GM13976 (cell line): ENCODE measurements at regions not wholly inside any gene's neighbourhood (a gene's known extent, or its start where the extent isn't known, plus 50 kb on each side); places are given as distances from the start of the nearest gene placed in this dataset.

ENCODE experiments used
- DNase-seq: peaks from one replicate; pipeline ENCODE4 v3.0.0; 2012; ENCODE audit warnings: low spot score
- in situ Hi-C: fragments of 300-500 bp; cut with MboI; formaldehyde crosslinking; loops from one replicate; pipeline ENCODE4 v1.12.0; 2022; ENCODE audit warnings: low sequenced_read_pairs, mixed read lengths, inconsistent platforms; ENCODE audit not compliant: unreplicated experiment
- TF ChIP-seq, protein P1 (sequence below): IDR thresholded peaks from 2 replicates; pipeline ENCODE4 v1.5.1; 2012; ENCODE audit warnings: borderline replicate concordance, mild to moderate bottlenecking; ENCODE audit not compliant: insufficient read depth; ENCODE audit errors: extremely low read depth, missing control alignments, control extremely low read depth

DNA sequence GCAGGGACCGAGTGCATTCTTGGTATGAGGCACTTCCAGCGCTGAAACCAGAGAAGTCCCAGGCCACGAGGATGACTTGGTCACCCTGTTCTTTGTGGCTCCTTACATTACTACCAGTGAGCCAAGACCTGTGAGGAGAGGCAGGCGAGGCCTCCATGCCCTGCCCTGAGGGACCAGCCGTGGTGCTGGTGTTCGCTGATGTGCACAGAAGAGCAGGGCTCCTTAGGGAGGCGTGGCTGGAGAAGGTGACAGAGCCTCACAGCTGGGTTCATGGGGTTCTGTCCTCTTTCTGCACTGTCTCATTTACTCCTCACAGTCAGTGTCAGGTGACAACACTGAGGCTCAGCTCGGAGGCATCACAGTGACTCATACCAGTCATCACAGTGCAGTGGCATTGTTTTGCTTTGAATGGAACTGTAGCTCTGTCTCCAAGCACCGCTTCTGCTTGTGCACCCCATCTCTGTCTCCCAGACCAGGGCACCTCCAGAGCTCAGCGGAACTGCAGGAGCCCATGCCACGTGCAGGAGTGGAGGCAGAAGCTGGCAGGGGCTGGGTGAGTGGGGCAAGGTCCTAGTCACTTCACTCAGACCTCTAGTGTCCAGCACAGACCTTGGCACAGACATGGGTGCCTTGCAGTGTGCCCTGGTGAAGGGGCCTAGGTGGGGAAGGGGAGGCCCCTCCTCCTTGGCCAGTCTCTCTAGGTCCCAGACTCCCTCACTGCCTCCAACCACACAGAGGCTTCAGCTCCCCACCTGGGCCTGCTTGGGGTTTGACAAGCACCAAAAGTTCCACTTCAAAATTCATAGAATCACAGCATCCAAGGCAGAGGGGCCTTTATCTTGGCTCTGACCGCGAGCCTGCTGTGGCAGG, 310.9 kb downstream of the MATN1 start:
- TF ChIP-seq, protein P1, sequence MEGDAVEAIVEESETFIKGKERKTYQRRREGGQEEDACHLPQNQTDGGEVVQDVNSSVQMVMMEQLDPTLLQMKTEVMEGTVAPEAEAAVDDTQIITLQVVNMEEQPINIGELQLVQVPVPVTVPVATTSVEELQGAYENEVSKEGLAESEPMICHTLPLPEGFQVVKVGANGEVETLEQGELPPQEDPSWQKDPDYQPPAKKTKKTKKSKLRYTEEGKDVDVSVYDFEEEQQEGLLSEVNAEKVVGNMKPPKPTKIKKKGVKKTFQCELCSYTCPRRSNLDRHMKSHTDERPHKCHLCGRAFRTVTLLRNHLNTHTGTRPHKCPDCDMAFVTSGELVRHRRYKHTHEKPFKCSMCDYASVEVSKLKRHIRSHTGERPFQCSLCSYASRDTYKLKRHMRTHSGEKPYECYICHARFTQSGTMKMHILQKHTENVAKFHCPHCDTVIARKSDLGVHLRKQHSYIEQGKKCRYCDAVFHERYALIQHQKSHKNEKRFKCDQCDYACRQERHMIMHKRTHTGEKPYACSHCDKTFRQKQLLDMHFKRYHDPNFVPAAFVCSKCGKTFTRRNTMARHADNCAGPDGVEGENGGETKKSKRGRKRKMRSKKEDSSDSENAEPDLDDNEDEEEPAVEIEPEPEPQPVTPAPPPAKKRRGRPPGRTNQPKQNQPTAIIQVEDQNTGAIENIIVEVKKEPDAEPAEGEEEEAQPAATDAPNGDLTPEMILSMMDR, result no peak
- DNase-seq, result peak; percentile 41
- in situ Hi-C loops, result no loop called here

DNA sequence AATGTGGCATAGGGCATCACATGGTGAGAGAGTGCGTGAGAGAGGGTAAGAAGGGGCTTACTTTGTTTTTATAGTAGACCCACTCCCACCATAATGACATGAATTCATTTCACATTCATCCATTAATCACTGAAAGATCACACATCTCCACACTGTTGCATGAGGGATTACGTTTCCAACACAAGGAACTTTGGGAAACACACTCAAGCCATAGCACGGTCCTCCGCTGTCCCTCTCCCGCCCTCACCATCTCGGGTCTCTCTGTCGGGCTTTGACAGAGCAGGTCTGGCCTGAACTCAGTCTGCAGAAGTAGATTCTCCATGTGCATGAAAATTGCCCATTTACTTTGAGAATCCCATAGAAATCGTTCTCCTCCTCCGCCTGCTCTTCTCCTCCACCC, 312.2 kb downstream of the MATN1 start:
- DNase-seq, result no peak
- TF ChIP-seq, protein P1, result no peak
- in situ Hi-C loops, result no loop called here

DNA sequence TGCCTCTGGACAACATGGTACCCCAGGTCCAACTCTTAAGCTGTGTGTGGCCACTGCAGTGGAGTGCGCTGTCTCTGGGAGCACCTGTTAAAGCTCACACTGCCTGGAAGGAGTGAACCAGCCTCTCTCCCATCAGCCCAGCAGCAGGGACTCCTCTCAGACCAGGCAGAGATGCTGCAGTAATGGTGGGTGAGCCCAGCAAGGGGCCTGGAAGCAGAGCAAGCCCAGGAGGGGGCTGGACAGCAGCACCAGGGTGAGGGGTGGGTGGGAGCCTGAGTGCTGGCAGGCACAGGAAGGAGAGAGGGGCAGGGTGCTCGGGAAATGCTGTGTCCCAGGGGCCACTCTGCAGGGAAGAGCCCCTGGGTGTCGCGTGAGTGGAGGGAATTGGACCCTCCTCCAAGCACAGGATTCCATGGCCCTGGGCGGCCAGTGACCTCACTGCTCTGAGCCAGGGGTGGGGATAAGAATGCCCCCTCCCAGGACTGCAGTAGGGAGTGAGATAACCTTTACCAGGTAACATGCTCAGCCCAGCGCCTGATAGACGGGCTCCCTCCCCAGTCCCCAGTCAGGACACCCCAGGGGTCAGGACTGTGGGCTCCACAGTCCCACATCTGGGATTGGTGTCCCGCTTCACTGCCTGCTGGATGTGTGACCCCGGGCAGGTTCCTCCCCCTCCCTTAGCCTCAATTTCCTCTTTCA, 313.1 kb downstream of the MATN1 start:
- no peak for DNase-seq
- in situ Hi-C loops, result no loop called here
- TF ChIP-seq, protein P1, result no peak

DNA sequence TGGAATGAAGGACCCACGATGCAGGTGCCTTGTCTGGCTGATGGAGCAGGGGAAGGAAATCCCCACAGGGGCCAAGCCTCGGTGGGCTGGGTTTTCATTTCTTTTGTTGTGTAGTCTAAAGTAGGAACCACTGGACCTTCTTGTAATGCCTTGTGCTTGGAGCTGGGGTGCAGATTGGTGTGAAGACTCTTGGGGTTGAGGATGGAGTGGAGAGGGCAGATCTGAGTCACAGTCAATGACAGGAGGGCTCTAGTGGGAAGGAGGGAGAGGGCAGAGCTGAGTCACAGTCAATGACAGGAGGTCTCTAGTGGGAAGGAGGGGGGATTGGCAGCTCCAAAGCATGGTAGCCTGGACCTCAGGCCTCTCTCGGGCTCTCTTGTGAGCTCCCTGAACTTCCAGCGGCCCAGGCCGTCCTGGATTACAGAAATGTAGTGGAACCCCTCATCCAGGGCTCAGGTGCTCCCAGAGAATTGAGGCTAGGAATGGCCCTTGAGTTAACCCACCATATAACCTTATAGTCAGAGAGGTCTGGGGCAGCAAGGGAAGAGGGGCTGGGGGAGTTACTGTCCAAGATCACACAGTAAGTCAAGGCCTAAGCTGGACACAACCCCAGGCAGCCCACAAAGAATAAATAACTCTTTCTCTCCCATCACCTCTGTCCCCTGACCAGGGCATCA, 313.8 kb downstream of the MATN1 start:
- DNase-seq, result peak; percentile 20
- in situ Hi-C loops, result no loop called here
- TF ChIP-seq, protein P1, result no peak

DNA sequence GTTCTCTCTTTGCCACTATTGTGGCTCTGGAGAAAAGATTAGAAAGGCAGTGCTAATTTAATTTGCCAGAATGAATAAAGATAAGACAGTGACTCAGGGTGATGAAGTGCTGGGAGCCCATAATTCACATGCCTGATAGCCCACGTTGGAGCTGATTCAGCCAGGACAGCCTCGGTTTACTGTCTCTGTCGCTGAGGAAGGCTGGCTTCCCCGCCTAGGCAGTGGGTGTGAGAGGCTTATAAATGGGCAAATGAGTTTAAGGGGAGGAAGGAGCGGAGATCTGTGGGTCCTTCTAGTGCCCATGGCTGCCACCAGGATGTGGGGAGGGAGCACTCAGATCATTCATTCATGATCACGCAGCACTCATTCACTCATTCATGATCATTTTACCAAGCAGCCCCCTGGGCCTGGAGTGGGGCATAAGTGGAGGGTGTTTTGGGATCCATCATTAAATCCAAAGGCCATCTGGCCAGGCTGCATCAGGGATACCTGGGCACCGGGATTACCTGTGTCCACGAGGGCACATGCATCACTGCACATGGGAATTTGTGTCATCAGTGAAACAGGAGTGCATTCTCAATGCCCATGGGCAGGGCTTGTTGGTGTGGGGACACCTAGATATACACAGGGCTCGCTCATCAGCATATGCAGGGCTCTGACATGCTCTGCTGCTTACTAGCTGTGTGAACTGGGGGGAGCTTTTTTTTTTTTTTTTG, 315.4 kb downstream of the MATN1 start:
- TF ChIP-seq, protein P1, result no peak
- DNase-seq, result no peak
- in situ Hi-C loops, result no loop called here
